Neural cell (in vitro differentiated cells): ENCODE measurements at regions not wholly inside any gene's neighbourhood (a gene's known extent, or its start where the extent isn't known, plus 50 kb on each side); places are given as distances from the start of the nearest gene placed in this dataset.

Experiments
- CTCF ChIP-seq: fragments of 450-650 bp; IDR thresholded peaks from 2 replicates; pipeline ENCODE4 v1.5.1; 2014; ENCODE audit warnings: antibody characterized with exemption, mild to moderate bottlenecking, moderate library complexity; ENCODE audit not compliant: poor library complexity, severe bottlenecking
- EP300 ChIP-seq: fragments of 450-650 bp; conservative IDR thresholded peaks from 2 replicates; pipeline ENCODE4 v1.6.1; 2014; ENCODE audit warnings: antibody characterized with exemption, mild to moderate bottlenecking, moderate library complexity; ENCODE audit not compliant: poor library complexity, severe bottlenecking
- EZH2 ChIP-seq: fragments of 200-600, 300-800 bp; shearing (Covaris generic), sonication (generic); IDR thresholded peaks from 2 replicates; pipeline ENCODE4 v1.6.1; 2014; ENCODE audit warnings: antibody characterized with exemption, low read length, borderline replicate concordance, mild to moderate bottlenecking; ENCODE audit not compliant: insufficient read depth, poor library complexity, severe bottlenecking
- MXI1 ChIP-seq: fragments of 450-650 bp; conservative IDR thresholded peaks from 2 replicates; pipeline ENCODE4 v1.6.1; 2014; ENCODE audit warnings: antibody characterized with exemption, mild to moderate bottlenecking; ENCODE audit not compliant: poor library complexity, severe bottlenecking
- POLR2AphosphoS5 ChIP-seq: IDR thresholded peaks from 2 replicates; pipeline ENCODE4 v1.6.1; 2012
- RAD21 ChIP-seq: fragments of 450-650 bp; conservative IDR thresholded peaks from 2 replicates; pipeline ENCODE4 v1.6.1; 2014; ENCODE audit warnings: antibody characterized with exemption, mild to moderate bottlenecking, moderate library complexity
- TAF1 ChIP-seq: IDR thresholded peaks from 2 replicates; pipeline ENCODE4 v1.6.1; 2012; ENCODE audit warnings: low read depth

GRCh38 chr4:121242188-121242750, 78.1 kb upstream of the TNIP3 start:
- no peak for TF ChIP-seq CTCF
- TF ChIP-seq TAF1: no peak
- TF ChIP-seq MXI1: no peak
- TF ChIP-seq EP300: no peak
- TF ChIP-seq RAD21: no peak
- TF ChIP-seq EZH2: no peak
- no peak for TF ChIP-seq POLR2AphosphoS5
